Stimulated activated CD8-positive, alpha-beta memory T cell treated with anti-CD3 and anti-CD28 coated beads, Interleukin-15, amount 100 ng/mL, for 48 hours (primary cell): ENCODE measurements at regions not wholly inside any gene's neighbourhood (a gene's known extent, or its start where the extent isn't known, plus 50 kb on each side); places are given as distances from the start of the nearest gene placed in this dataset.

Experiments
- DNase-seq, 2 donors: peaks; one replicate each; pipeline ENCODE4 v3.0.0-alpha.2; 2020; ENCODE audit warnings: low read depth in 2 of 2

DNA sequence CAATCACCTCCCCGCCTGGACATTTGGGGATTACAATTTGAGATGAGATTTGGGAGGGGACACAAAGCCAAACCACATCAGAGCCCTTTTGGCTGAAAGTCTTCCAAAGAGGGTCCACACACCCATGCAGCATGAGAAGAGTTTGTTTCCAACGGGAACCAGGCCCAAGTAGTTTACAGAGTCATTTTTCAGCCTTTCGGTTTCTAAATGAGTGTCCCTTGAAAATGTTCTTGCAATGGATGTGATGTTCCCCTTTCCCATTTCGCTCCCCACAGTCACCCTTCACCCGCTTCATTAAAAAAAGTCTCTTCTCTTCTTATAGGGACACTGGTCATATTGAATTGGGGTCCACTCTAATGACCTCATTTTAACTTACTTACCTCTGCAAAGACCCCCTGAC lies 157.4 kb downstream of the ARL4C start:
- DNase-seq: no peak

DNA sequence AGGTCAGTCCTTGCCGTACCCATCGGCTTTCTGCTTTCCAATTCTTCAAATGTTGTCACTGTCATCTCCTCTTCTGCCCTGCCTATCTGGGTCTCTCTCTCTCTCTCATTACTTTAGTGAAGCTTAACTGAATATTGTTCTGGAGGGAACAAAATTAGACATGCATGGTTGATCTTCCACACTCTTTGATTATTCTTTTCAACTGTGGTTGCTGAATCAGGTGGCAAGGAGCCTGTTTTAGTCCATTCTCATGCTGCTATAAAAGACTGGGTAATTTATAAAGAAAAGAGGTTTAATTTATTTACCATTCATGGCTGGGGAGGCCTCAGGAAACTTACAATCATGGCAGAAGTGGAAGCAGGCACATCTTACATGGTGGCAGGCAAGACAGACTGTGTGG lies 157.9 kb downstream of the ARL4C start:
- no peak for DNase-seq

- peak; percentile 17 to 18 for DNase-seq
Measured at GRCh38 chr2:234335661-234336228, 161.1 kb downstream of the ARL4C start.

- DNase-seq: no peak
Measured at GRCh38 chr2:234334756-234335155, 162.1 kb downstream of the ARL4C start.

GRCh38 chr2:234334151-234334550 lies 162.7 kb downstream of the ARL4C start:
- no peak for DNase-seq

DNA sequence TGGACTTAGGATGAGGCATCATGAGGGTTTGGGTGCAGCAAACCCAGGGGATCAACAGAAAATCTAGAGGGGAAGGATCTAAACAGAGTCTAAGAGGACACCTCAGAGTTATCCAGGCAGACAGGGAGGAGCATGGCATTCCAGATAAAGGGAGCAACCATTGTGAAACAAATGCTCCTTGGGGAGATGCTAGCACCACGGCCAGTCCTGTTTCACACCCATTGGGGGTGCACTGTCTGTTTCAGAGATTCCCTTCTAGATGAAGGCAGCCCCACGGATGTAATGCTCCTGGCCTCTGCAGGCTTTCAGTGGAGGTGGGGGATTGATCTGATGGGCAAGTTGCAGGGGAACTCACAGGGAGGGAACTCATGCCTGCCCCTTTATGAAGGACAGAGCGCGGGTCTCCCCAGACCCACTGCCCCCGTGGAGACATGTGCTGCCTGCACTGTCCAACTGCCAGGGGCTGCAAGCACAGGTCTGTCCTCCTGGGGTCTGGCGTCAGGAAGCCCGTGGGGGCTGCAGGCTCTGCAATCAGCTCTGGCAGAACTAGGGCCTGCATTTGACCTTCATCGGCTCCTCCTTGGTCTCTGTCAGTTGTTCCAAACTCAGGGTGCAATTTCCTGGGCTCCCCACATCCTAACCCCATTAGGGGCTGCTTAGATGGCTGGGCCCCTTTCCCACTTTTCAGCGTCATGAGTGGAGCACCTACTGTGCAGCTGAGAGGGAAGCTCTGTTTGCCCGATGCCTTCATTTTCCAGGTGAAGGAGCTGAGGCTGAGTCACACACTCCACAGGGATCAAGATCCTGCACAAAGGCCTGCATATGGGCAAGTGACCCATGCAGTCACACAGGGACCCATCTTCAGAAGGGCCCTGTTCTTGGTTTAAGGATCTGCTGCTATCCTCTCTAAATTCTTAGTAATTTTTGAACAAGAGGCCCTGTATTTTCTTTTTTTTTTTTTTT lies 163.4 kb downstream of the ARL4C start:
- DNase-seq: no peak

DNA sequence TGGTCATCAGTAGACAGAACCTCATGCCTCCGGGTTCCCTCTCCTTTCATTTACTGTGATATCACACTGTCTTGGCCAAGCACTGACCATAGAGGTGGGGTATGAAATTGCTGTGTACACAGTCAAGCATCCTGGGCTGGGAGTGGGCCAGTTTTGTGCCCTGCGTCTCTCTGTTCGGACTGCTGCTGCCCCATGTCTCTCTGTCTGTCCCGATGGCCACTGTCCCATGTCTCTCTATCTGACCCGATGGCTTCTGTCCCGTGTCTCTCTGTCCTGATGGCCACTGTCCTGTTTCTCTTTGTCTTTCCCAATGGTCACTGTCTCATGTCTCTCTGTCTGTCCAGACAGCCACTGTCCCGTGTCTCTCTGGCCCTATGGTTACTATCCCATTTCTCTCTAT lies 164.9 kb downstream of the ARL4C start:
- DNase-seq: no peak

DNA sequence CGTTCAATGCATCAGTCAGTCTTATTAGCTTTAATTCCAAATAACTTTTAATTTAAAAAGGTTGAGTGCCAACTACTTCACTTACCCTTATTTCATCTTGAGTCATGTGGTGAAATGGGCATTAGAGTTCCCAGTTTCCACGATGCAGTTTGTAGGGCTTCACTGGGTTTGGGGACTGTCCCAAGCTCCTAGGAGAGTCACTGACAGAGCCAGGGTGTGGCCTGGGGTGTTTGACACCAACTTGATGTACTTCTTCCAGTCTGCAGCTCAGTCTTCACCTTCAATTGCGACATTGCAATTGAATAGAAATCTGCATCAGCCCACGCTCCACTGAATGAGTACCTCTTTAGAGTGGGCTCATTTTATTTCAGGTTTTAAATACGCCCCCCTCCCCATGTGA lies 165.3 kb downstream of the ARL4C start:
- DNase-seq: no peak

DNA sequence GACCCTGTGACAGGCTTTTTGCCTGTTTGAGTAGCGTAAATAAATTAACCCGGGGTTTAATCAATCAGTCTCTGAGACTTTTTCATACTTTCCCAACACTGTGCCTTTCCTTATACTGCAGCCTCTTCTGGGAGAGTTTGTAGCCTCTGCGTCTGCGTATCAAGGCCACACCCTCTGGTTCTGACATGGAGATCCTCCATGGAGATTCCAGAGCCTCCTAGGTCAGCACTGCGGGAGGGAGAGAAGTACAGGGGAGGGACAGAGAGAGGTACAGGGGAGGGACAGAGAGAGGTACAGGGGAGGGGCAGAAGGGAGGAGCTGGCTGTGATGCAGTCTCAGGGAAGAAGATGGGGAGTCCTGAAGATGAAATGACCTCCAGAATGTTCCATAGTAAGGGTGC lies 166.0 kb downstream of the ARL4C start:
- no peak for DNase-seq

GRCh38 chr2:234329202-234329960 lies 167.5 kb downstream of the ARL4C start:
- DNase-seq: no peak

DNA sequence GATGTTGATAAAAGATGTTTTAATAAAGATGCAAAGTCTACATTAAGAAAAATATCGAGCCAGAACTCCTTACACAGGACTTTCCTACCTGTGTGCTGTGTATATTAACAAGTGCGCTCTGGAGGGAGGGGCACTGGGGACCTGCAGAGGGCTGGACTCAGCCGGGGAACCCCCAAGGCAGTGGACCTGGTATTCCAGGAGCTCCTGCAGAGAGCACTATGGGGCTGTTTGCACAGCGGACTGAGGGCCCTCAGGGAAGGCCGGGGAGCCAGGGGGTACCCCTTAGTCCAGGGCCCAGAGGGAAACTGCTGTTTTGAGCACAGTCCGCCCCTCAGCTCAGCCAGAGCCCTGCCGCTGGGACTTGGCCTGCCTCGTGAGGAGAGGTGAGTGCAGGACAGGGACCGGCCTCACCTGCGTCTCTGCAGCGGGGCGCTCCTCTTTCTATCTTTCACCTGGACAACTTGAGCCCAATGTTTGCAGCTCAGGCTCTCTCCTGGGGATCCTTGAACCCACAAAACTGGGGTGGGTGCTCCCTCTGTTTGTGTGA lies 168.4 kb downstream of the ARL4C start:
- no peak for DNase-seq

- DNase-seq: no peak
Measured at GRCh38 chr2:234326694-234327093, 170.2 kb downstream of the ARL4C start.

- no peak for DNase-seq
Measured at GRCh38 chr2:234324116-234324515, 172.8 kb downstream of the ARL4C start.

DNA sequence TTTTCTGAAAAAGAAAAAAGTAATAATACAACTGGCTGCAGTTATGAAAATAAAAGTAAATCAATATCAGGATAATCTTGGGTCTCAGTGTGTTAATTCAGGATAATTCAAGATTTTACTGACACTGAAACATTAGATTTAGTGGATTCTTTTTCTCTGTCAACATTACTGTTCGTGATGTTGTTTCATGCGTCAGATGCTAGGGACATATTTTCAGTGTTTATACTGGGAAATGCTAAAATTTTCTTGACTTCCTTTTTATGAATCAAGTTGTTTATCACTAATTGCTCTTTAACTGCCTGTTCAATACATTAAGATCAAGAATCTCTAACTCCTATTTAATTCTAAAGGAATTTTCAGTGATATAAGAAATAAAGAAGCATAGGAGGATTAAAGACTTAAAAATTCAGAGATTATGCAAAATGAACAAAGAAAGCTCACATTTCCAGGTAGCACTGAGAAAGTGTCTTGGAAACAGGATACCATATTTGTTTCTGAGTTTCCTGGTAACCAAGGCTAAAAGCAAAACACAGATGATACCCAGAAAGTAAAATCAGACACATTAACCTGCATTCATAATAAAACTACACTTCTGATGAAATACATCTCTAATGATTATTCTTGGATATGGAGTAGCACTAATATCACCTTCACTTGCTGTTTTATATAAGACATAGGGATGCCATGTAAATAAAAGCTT lies 174.0 kb downstream of the ARL4C start:
- no peak for DNase-seq

DNA sequence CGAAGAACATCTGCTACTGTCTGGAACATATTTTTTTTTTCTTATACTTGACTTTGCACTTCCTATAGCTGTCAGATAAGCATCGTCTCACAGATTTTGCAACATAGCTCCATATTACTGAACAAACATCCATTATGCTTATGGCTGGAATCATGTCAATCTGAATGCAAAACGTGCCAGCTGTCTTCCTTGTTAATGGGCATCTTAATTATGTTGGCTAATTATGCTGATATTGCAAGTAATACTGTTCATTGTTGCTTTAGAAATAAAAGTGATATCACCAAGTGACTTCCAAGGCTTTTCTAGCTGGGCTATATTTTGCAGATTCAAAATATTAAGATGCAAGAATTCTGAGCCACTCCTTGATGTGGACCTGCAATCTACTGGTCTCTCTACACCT lies 176.8 kb downstream of the ARL4C start:
- DNase-seq: no peak

DNA sequence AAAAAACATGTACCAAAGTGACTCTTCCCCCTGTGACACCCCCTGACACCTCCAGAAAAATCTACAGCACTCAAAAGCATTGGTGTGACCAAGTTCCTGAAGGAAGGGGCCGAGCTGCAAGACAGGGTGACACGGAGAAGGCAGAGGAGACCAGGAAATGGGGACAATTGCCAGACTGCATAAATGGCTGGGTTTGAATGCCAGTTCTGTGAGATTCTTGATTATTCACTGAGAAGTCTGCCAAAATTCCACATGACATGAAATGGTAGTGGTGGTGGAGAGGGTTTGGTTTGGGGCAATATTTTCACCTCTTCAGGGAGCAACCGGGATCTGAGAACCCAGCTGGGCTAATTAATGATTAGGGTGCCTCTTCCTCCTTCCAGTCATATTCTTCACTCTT lies 178.5 kb downstream of the ARL4C start:
- no peak for DNase-seq

DNA sequence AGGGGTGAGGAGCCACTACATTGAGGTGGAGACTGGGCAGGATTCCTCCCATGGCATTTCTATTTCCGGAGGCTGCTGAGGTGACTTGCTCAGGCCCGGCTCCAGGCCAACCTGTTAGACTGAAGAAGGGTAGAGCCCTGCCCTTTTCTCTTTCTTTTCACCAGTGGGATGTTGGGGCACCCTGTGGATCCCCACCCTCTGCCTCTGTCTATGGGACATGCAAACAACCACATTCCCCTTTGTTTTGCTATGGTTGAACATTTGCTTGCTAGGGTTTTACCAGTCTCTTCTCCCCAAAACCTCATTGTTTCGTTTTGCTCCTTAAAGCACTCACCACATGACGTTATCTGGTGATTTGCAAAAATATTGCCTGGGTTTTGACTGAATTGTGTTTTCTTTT lies 183.3 kb downstream of the ARL4C start:
- no peak for DNase-seq

GRCh38 chr2:234310166-234310565 lies 186.7 kb downstream of the ARL4C start:
- no peak for DNase-seq

- no peak for DNase-seq
Measured at GRCh38 chr2:234309431-234309830, 187.4 kb downstream of the ARL4C start.

DNA sequence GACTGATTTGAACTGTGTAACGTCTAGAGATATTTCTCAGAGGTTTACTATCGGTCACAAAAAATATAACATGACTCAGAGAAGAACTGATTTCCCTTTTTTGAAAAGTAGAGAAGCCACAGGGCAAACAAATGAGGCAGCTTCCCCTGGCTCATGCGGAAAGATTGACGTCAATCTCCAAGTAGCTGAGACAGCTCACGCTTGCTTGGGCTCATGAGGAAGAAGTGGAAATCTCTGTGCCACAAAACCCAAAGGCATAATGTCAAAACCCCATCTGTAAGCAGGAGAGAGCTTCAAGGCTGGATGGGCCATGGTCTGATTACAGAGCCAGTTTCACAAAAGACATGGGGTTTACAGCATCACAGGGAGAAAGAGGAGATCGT lies 188.1 kb downstream of the ARL4C start:
- DNase-seq: peak; percentile 64 to 69

GRCh38 chr2:234308073-234308812 lies 188.6 kb downstream of the ARL4C start:
- DNase-seq: no peak
